IMR-90 (cell line): ENCODE measurements at regions not wholly inside any gene's neighbourhood (a gene's known extent, or its start where the extent isn't known, plus 50 kb on each side); places are given as distances from the start of the nearest gene placed in this dataset.

Source experiments
- ATAC-seq: fragments of 200-7000 bp; cut with Tn5 transposase; 2 replicates; pipeline ENCODE4 v1.9.1; 2020; ENCODE audit warnings: low read depth, mild to moderate bottlenecking, moderate library complexity
- BruUV-seq: library from RNA; stranded (reverse); fragments of 400-500 nt; replicated peaks from 2 replicates; lab custom pipeline; 2021; lab: Mats Ljungman, UMichigan
- CTCF ChIA-PET: fragments of 300-600 bp; formaldehyde crosslinking; extraction: SDS; loops from one replicate; lab custom pipeline; 2021; ENCODE audit warnings: antibody characterized with exemption; lab: Yijun Ruan, JAX
- POLR2A ChIA-PET: fragments of 300-600 bp; sonication (Branson Sonifier 250); formaldehyde crosslinking; loops from one replicate; lab custom pipeline; 2022; ENCODE audit warnings: antibody characterized with exemption; ENCODE audit not compliant: unreplicated experiment; lab: Charles Lee
- DNase-seq: peaks from one replicate; pipeline ENCODE4 v3.0.0; 2013
- H2AFZ ChIP-seq: replicated peaks from 2 replicates; pipeline ENCODE3; 2013; ENCODE audit warnings: low read length, mild to moderate bottlenecking; ENCODE audit not compliant: poor library complexity
- H2AK5ac ChIP-seq: 2 replicates; pipeline ENCODE4 v1.6.1; 2013; ENCODE audit warnings: low read depth, low read length, inconsistent platforms
- H2AK9ac ChIP-seq: replicated peaks from 2 replicates; pipeline ENCODE3; 2013; ENCODE audit warnings: mild to moderate bottlenecking, low read depth, low read length, moderate library complexity; ENCODE audit not compliant: poor library complexity
- H2BK120ac ChIP-seq: 2 replicates; pipeline ENCODE4 v1.6.1; 2013; ENCODE audit warnings: low read depth, low read length, inconsistent platforms
- H2BK15ac ChIP-seq: 3 replicates; pipeline ENCODE4 v1.6.1; 2013; ENCODE audit warnings: low read depth, low read length, inconsistent platforms
- H2BK20ac ChIP-seq: 2 replicates; pipeline ENCODE4 v1.6.1; 2013; ENCODE audit warnings: low read depth, mild to moderate bottlenecking, inconsistent platforms, low read length, moderate library complexity
- H2BK5ac ChIP-seq: 2 replicates; pipeline ENCODE4 v1.6.1; 2013; ENCODE audit warnings: mild to moderate bottlenecking, low read depth, low read length, inconsistent platforms; ENCODE audit not compliant: poor library complexity, severe bottlenecking
- H3K14ac ChIP-seq: replicated peaks from 2 replicates; pipeline ENCODE4 v1.6.1; 2013; ENCODE audit warnings: low read depth, low read length, inconsistent platforms
- H3K18ac ChIP-seq: 2 replicates; pipeline ENCODE4 v1.6.1; 2013; ENCODE audit warnings: low read depth, low read length, control low read depth
- H3K23ac ChIP-seq: 2 replicates; pipeline ENCODE4 v1.6.1; 2013; ENCODE audit warnings: low read depth, low read length, inconsistent platforms
- H3K27ac ChIP-seq: 2 replicates; pipeline ENCODE4 v1.5.1; 2013; ENCODE audit warnings: mild to moderate bottlenecking, control low read depth, low read length; ENCODE audit not compliant: insufficient read depth
- H3K27me3 ChIP-seq: 2 replicates; pipeline ENCODE4 v1.6.1; 2013; ENCODE audit warnings: low read length; ENCODE audit not compliant: control insufficient read depth, insufficient read depth
- H3K36me3 ChIP-seq: 2 replicates; pipeline ENCODE4 v1.6.1; 2013; ENCODE audit warnings: low read length, mixed read lengths; ENCODE audit not compliant: control insufficient read depth, insufficient read depth
- H3K4ac ChIP-seq: 2 replicates; pipeline ENCODE4 v1.6.1; 2013; ENCODE audit warnings: low read depth, low read length, inconsistent platforms
- H3K4me1 ChIP-seq: 2 replicates; pipeline ENCODE4 v1.6.1; 2013; ENCODE audit warnings: low read length, mixed read lengths; ENCODE audit not compliant: control insufficient read depth, insufficient read depth
- H3K4me2 ChIP-seq: 2 replicates; pipeline ENCODE4 v1.6.1; 2013; ENCODE audit warnings: low read depth, mild to moderate bottlenecking, control low read depth, low read length, moderate library complexity
- H3K4me3 ChIP-seq: 2 replicates; pipeline ENCODE4 v1.5.1; 2013; ENCODE audit warnings: low read depth, mild to moderate bottlenecking, control low read depth, low read length, moderate library complexity; ENCODE audit not compliant: insufficient read depth
- H3K56ac ChIP-seq: 2 replicates; pipeline ENCODE4 v1.6.1; 2013; ENCODE audit warnings: low read length, inconsistent platforms; ENCODE audit not compliant: insufficient read depth; ENCODE audit errors: extremely low read depth
- H3K79me1 ChIP-seq, 2 experiments: 2 replicates each; pipeline ENCODE4 v1.6.1; 2013; ENCODE audit warnings: low read length in 2 of 2, inconsistent platforms in 1 of 2, low read depth in 1 of 2
- H3K9ac ChIP-seq: 2 replicates; pipeline ENCODE4 v1.6.1; 2013; ENCODE audit warnings: low read depth, low read length, control low read depth
- H3K9me1 ChIP-seq: 2 replicates; pipeline ENCODE4 v1.6.1; 2013; ENCODE audit warnings: low read length, inconsistent platforms; ENCODE audit not compliant: insufficient read depth
- H3K9me3 ChIP-seq: 2 replicates; pipeline ENCODE4 v1.6.1; 2013; ENCODE audit warnings: low read length; ENCODE audit not compliant: control insufficient read depth, insufficient read depth
- H4K20me1 ChIP-seq: 2 replicates; pipeline ENCODE4 v1.6.1; 2013; ENCODE audit warnings: low read length, inconsistent platforms; ENCODE audit not compliant: insufficient read depth
- H4K5ac ChIP-seq: 2 replicates; pipeline ENCODE4 v1.6.1; 2013; ENCODE audit warnings: mild to moderate bottlenecking, low read depth, low read length, control low read depth
- H4K8ac ChIP-seq, 2 experiments: 2 replicates each; pipeline ENCODE4 v1.6.1; 2013; ENCODE audit warnings: low read depth in 2 of 2, low read length in 2 of 2, control low read depth in 1 of 2, inconsistent platforms in 1 of 2
- H4K91ac ChIP-seq: 2 replicates; pipeline ENCODE4 v1.6.1; 2013; ENCODE audit warnings: low read depth, low read length, inconsistent platforms; ENCODE audit not compliant: insufficient read depth
- BHLHE40 ChIP-seq: fragments of 150-350 bp; IDR thresholded peaks from 2 replicates; pipeline ENCODE4 v1.6.1; 2016; ENCODE audit warnings: mild to moderate bottlenecking, low read depth, low read length
- CEBPB ChIP-seq: IDR thresholded peaks from 2 replicates; pipeline ENCODE4 v1.6.1; 2012; ENCODE audit warnings: low read depth, low read length, improper control_type of control experiment
- CHD1 ChIP-seq: IDR thresholded peaks from 2 replicates; pipeline ENCODE4 v1.6.1; 2012; ENCODE audit warnings: low read depth, low read length, improper control_type of control experiment
- FOS ChIP-seq: fragments of 150-350 bp; IDR thresholded peaks from 2 replicates; pipeline ENCODE4 v1.6.1; 2016; ENCODE audit warnings: low read depth, low read length
- MAFK ChIP-seq: IDR thresholded peaks from 2 replicates; pipeline ENCODE4 v1.6.1; 2012; ENCODE audit warnings: low read depth, low read length, improper control_type of control experiment
- MAZ ChIP-seq: IDR thresholded peaks from 2 replicates; pipeline ENCODE4 v1.6.1; 2012; ENCODE audit warnings: low read depth, mild to moderate bottlenecking, low read length, improper control_type of control experiment, moderate library complexity, borderline replicate concordance
- MXI1 ChIP-seq: IDR thresholded peaks from 2 replicates; pipeline ENCODE4 v1.6.1; 2012; ENCODE audit warnings: low read depth, mild to moderate bottlenecking, low read length, moderate library complexity, borderline replicate concordance
- NFE2L2 ChIP-seq: fragments of 150-350 bp; IDR thresholded peaks from 2 replicates; pipeline ENCODE4 v1.6.1; 2016; ENCODE audit warnings: low read depth, mild to moderate bottlenecking, low read length
- POLR2A ChIP-seq: IDR thresholded peaks from 2 replicates; pipeline ENCODE4 v1.6.1; 2012; ENCODE audit warnings: mild to moderate bottlenecking, low read depth, low read length
- RAD21 ChIP-seq: IDR thresholded peaks from 2 replicates; pipeline ENCODE4 v1.6.1; 2012; ENCODE audit warnings: low read length, improper control_type of control experiment
- RCOR1 ChIP-seq: IDR thresholded peaks from 2 replicates; pipeline ENCODE4 v1.6.1; 2012; ENCODE audit warnings: mild to moderate bottlenecking, low read length, improper control_type of control experiment; ENCODE audit not compliant: insufficient replicate concordance
- RFX5 ChIP-seq: IDR thresholded peaks from 2 replicates; pipeline ENCODE4 v1.8.0; 2012; ENCODE audit warnings: low read depth, mild to moderate bottlenecking, low read length, moderate library complexity
- SMC3 ChIP-seq: fragments of 150-350 bp; IDR thresholded peaks from 2 replicates; pipeline ENCODE4 v1.6.1; 2016; ENCODE audit warnings: low read depth, mild to moderate bottlenecking, antibody characterized with exemption, low read length, moderate library complexity
- WGBS, 2 experiments: methylation state at CpG; one replicate each; pipeline versions ENCODE4 v1.1.5 to v1.1.7; 2013; ENCODE audit warnings: missing lambda C conversion rate in 2 of 2; ENCODE audit not compliant: insufficient read length in 1 of 2; ENCODE audit errors: extremely low coverage in 2 of 2; 5-methylcytosine and 5-hydroxymethylcytosine counted together
- dilution Hi-C: fragments of 300-500 bp; cut with HindIII; formaldehyde crosslinking; loops from one replicate; pipeline ENCODE4 v1.14.3; 2018; ENCODE audit warnings: low sequenced_read_pairs; ENCODE audit not compliant: unreplicated experiment
- in situ Hi-C: fragments of 300-500 bp; cut with MboI; formaldehyde crosslinking; loops from 3 replicates; pipeline ENCODE4 v1.14.3; 2019; ENCODE audit warnings: low sequenced_read_pairs, inconsistent platforms, mixed read lengths
- intact Hi-C: fragments of 100-400 bp; cut with micrococcal nuclease; formaldehyde crosslinking; loops from 2 replicates; pipeline ENCODE4 v1.10.0; 2022
- TF ChIP-seq, protein P1 (sequence below): fragments of 150-350 bp; IDR thresholded peaks from 2 replicates; pipeline ENCODE4 v1.6.1; 2017; ENCODE audit warnings: mild to moderate bottlenecking, antibody characterized with exemption, low read length, low read depth
- TF ChIP-seq, protein P2 (sequence below): fragments of 150-350 bp; IDR thresholded peaks from 2 replicates; pipeline ENCODE4 v1.6.1; 2016; ENCODE audit warnings: low read depth, mild to moderate bottlenecking, low read length, moderate library complexity, borderline replicate concordance
- TF ChIP-seq, protein P3 (sequence below): conservative IDR thresholded peaks from 2 replicates; pipeline ENCODE4 v1.5.1; 2012; ENCODE audit warnings: mild to moderate bottlenecking, low read depth, low read length, improper control_type of control experiment

DNA sequence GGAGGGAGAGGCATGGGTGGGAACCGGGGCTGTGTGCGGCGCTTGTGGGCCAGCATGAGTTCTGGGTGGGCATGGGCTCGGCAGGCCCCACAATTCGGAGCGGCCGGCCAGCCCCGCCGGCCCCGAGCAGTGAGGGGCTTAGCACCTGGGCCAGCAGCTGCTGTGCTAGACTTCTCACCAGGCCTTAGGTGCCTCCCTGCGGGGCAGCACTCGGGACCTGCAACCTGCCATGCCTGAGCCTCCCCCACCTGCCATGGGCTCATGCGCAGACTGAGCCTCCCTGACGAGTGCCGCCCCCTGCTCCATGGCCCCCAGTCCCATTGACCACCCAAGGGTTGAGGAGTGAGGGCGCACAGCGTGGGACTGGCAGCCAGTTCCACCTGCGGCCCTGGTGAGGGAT, 573.9 kb downstream of the TMA16 start:
- Histone ChIP-seq H2BK20ac (no peak overlapping the region), H3K14ac (no peak overlapping the region), H3K9me3 (peaks cover 9% of the 10 kb centered on the region; the same call in 1 of the 2 replicates), H4K20me1 (no peaks in the 10 kb centered on the region), H2BK120ac (no peak overlapping the region), H3K4me3 (no peak overlapping the region), H3K27ac (no peak overlapping the region), H2BK15ac (no peak overlapping the region), H3K23ac (no peak overlapping the region), H3K4ac (no peak overlapping the region), H3K4me1 (no peaks in the 10 kb centered on the region), H2BK5ac (no peak overlapping the region), H3K4me2 (no peak overlapping the region), H3K36me3 (no peaks in the 10 kb centered on the region), H2AFZ (no peak overlapping the region), H2AK5ac (no peak overlapping the region), H3K18ac (no peak overlapping the region), H3K9ac (no peak overlapping the region), H2AK9ac (no peak overlapping the region), H4K91ac (no peak overlapping the region), H3K27me3 (no peaks in the 10 kb centered on the region), H3K56ac (no peak overlapping the region), H4K8ac (no peak overlapping the region), H3K79me1 (no peaks in the 10 kb centered on the region), H4K5ac (no peak overlapping the region), H3K9me1 (no peaks in the 10 kb centered on the region)
- DNase-seq (no peak), ATAC-seq (no peak)
- CTCF ChIA-PET, result no interaction called here
- POLR2A ChIA-PET, result no interaction called here
- TF ChIP-seq, protein P1, sequence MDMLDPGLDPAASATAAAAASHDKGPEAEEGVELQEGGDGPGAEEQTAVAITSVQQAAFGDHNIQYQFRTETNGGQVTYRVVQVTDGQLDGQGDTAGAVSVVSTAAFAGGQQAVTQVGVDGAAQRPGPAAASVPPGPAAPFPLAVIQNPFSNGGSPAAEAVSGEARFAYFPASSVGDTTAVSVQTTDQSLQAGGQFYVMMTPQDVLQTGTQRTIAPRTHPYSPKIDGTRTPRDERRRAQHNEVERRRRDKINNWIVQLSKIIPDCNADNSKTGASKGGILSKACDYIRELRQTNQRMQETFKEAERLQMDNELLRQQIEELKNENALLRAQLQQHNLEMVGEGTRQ, result no peak
- TF ChIP-seq CEBPB (no peak), NFE2L2 (no peak), CHD1 (no peak), RAD21 (no peak), MAZ (no peak), MAFK (no peak), RFX5 (no peak), POLR2A (no peak), FOS (no peak), SMC3 (no peak), RCOR1 (no peak), MXI1 (no peak), BHLHE40 (no peak)
- TF ChIP-seq, protein P2, sequence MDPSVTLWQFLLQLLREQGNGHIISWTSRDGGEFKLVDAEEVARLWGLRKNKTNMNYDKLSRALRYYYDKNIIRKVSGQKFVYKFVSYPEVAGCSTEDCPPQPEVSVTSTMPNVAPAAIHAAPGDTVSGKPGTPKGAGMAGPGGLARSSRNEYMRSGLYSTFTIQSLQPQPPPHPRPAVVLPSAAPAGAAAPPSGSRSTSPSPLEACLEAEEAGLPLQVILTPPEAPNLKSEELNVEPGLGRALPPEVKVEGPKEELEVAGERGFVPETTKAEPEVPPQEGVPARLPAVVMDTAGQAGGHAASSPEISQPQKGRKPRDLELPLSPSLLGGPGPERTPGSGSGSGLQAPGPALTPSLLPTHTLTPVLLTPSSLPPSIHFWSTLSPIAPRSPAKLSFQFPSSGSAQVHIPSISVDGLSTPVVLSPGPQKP, result no peak
- TF ChIP-seq, protein P3, sequence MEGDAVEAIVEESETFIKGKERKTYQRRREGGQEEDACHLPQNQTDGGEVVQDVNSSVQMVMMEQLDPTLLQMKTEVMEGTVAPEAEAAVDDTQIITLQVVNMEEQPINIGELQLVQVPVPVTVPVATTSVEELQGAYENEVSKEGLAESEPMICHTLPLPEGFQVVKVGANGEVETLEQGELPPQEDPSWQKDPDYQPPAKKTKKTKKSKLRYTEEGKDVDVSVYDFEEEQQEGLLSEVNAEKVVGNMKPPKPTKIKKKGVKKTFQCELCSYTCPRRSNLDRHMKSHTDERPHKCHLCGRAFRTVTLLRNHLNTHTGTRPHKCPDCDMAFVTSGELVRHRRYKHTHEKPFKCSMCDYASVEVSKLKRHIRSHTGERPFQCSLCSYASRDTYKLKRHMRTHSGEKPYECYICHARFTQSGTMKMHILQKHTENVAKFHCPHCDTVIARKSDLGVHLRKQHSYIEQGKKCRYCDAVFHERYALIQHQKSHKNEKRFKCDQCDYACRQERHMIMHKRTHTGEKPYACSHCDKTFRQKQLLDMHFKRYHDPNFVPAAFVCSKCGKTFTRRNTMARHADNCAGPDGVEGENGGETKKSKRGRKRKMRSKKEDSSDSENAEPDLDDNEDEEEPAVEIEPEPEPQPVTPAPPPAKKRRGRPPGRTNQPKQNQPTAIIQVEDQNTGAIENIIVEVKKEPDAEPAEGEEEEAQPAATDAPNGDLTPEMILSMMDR, result no peak
- intact Hi-C loops, result no loop called here
- 91% methylated on average over 8 of the region's 18 CpGs; no CpG with 5 or more reads in 1 of the 2 experiments for WGBS, 2 experiments
- dilution Hi-C loops, result no loop called here
- in situ Hi-C loops, result no loop called here
- no TSS peak for BruUV-seq
